ENCODE measurements at regions not wholly inside any gene's neighbourhood (a gene's known extent, or its start where the extent isn't known, plus 50 kb on each side); places are given as distances from the start of the nearest gene placed in this dataset.
A peak's percentile ranks its signal among the peaks of the same experiment; 100 is the strongest.

DNA sequence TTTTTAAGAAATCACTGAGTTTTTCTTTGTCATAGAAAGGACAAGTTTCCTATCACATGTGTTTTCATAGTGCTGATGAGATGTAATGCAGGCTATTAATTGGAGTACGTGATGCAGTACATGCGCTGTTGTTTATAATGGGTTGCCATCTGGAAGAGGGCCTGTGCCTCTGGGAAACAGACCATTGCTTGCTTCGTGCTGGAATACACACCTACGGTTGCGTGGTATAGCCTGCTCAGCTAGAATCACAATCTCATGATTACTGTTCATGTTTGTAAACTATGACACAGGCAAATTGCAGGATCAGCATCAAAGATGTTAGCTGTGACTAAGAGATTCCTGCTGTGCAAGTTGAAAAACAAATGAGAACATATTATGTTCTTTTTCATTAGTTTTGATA, 107.2 kb upstream of the STEAP1B start:
- DNase-seq (ENCODE audit: low read depth): peak; percentile 86
- TF ChIP-seq, protein P1, sequence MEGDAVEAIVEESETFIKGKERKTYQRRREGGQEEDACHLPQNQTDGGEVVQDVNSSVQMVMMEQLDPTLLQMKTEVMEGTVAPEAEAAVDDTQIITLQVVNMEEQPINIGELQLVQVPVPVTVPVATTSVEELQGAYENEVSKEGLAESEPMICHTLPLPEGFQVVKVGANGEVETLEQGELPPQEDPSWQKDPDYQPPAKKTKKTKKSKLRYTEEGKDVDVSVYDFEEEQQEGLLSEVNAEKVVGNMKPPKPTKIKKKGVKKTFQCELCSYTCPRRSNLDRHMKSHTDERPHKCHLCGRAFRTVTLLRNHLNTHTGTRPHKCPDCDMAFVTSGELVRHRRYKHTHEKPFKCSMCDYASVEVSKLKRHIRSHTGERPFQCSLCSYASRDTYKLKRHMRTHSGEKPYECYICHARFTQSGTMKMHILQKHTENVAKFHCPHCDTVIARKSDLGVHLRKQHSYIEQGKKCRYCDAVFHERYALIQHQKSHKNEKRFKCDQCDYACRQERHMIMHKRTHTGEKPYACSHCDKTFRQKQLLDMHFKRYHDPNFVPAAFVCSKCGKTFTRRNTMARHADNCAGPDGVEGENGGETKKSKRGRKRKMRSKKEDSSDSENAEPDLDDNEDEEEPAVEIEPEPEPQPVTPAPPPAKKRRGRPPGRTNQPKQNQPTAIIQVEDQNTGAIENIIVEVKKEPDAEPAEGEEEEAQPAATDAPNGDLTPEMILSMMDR (conservative IDR thresholded peaks at IDR 0.05; ENCODE audit: low read depth, low read length): no peak
- H3K4me3 ChIP-seq (ENCODE audit: low read depth, low read length): no peak overlapping the region

DNA sequence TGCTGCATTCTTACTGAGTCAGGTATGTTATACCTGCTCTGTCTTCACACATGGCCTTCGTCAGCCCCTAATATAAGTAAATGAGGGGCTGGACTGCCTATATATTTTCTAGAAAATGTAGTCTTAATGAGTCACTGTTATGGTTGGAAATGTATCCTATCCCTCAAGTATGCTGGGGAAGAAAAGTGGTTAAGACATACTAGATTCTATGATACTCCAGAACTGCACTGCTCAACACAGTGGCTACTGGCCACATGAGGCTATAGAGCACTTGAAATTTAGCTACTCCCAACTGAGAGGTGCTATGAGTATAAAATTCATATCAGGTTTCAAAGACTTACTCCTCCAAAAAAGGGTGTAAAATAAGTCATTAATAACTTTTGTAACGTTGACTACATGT, 104.3 kb upstream of the STEAP1B start:
- TF ChIP-seq, protein P1 (conservative IDR thresholded peaks at IDR 0.05; ENCODE audit: low read depth, low read length): no peak

GRCh38 chr7:22601812-22602565, 102.0 kb upstream of the STEAP1B start:
- H3K4me3 ChIP-seq (ENCODE audit: low read depth, low read length): no peak overlapping the region
- DNase-seq (ENCODE audit: low read depth): peak; percentile 83
- TF ChIP-seq, protein P1 (conservative IDR thresholded peaks at IDR 0.05; ENCODE audit: low read depth, low read length): no peak

More for the DNA sequence above, 104.3 kb upstream of the STEAP1B start:
- no peak for DNase-seq (ENCODE audit: low read depth)
- H3K4me3 ChIP-seq (ENCODE audit: low read depth, low read length): no peak overlapping the region

DNA sequence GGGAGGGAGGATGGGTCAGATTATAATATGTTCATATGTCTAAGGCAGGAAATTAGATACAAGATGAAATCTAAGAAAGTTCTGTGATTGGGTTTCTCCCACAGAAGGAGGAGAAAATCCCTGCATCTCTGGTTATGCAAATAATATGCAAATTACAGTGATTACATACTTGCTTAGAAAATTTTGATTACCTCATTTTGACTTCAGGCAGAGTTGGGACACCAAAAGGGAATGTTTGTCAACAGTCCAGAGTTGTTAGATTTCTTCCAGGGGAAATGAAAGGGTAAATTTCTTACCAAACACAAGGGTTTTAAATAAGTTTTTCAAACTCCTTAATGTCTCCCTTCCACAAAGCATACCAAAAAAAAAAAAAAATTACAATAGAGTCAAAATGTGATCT, 101.4 kb upstream of the STEAP1B start:
- no peak for DNase-seq (ENCODE audit: low read depth)
- TF ChIP-seq, protein P1 (conservative IDR thresholded peaks at IDR 0.05; ENCODE audit: low read depth, low read length): no peak
- no peak overlapping the region for H3K4me3 ChIP-seq (ENCODE audit: low read depth, low read length)

GRCh38 chr7:22601003-22601402, 101.0 kb upstream of the STEAP1B start:
- DNase-seq (ENCODE audit: low read depth): no peak
- H3K4me3 ChIP-seq (ENCODE audit: low read depth, low read length): no peak overlapping the region
- TF ChIP-seq, protein P1 (conservative IDR thresholded peaks at IDR 0.05; ENCODE audit: low read depth, low read length): no peak

- DNase-seq (ENCODE audit: low read depth): no peak
- no peak overlapping the region for H3K4me3 ChIP-seq (ENCODE audit: low read depth, low read length)
- TF ChIP-seq, protein P1 (conservative IDR thresholded peaks at IDR 0.05; ENCODE audit: low read depth, low read length): no peak
Measured at GRCh38 chr7:22598318-22598920, 98.4 kb upstream of the STEAP1B start.

- DNase-seq (ENCODE audit: low read depth): peak; percentile 86
- no peak overlapping the region for H3K4me3 ChIP-seq (ENCODE audit: low read depth, low read length)
- TF ChIP-seq, protein P1 (conservative IDR thresholded peaks at IDR 0.05; ENCODE audit: low read depth, low read length): no peak
Measured at GRCh38 chr7:22597844-22598243, 97.9 kb upstream of the STEAP1B start.
